GM19455 (cell line): ENCODE measurements at regions not wholly inside any gene's neighbourhood (a gene's known extent, or its start where the extent isn't known, plus 50 kb on each side); places are given as distances from the start of the nearest gene placed in this dataset.
A peak's percentile ranks its signal among the peaks of the same experiment; 100 is the strongest.
"Not testable (repeated sequence)": the region's sequence is repeated elsewhere in the genome, so short reads cannot be mapped to it uniquely, and the experiment has no call there.

Source experiments
- ATAC-seq: cut with Tn5 transposase; IDR thresholded peaks from one replicate; pipeline ENCODE4 v1.9.1; 2021; ENCODE audit not compliant: unreplicated experiment

- ATAC-seq: no peak
These were observed 131.2 kb upstream of the FOXN2 start for GRCh38 chr2:48183276-48183675.

GRCh38 chr2:48183991-48184390 is 130.5 kb upstream of the FOXN2 start:
- ATAC-seq: no peak

- no peak for ATAC-seq
These were observed 127.0 kb upstream of the FOXN2 start for GRCh38 chr2:48187503-48187902.

- no peak for ATAC-seq
These were observed 124.8 kb upstream of the FOXN2 start for GRCh38 chr2:48189552-48190228.

GRCh38 chr2:48190230-48190629 is 124.3 kb upstream of the FOXN2 start:
- ATAC-seq: no peak

- no peak for ATAC-seq
These were observed 119.8 kb upstream of the FOXN2 start for GRCh38 chr2:48194641-48195040.

- no peak for ATAC-seq
These were observed 119.3 kb upstream of the FOXN2 start for GRCh38 chr2:48195169-48195568.

- no peak for ATAC-seq
These were observed 116.9 kb upstream of the FOXN2 start for GRCh38 chr2:48197618-48198017.

GRCh38 chr2:48198371-48198770 is 116.1 kb upstream of the FOXN2 start:
- no peak for ATAC-seq

- no peak for ATAC-seq
These were observed 115.4 kb upstream of the FOXN2 start for GRCh38 chr2:48199070-48199469.

- no peak for ATAC-seq
These were observed 113.7 kb upstream of the FOXN2 start for GRCh38 chr2:48200620-48201293.

GRCh38 chr2:48201435-48201834 is 113.0 kb upstream of the FOXN2 start:
- ATAC-seq: not testable (repeated sequence)

GRCh38 chr2:48202863-48203642 is 111.4 kb upstream of the FOXN2 start:
- no peak for ATAC-seq

GRCh38 chr2:48203668-48204067 is 110.8 kb upstream of the FOXN2 start:
- no peak for ATAC-seq

- no peak for ATAC-seq
These were observed 109.7 kb upstream of the FOXN2 start for GRCh38 chr2:48204750-48205136.

- peak; percentile 57 for ATAC-seq
These were observed 109.2 kb upstream of the FOXN2 start for GRCh38 chr2:48205137-48205798.

- not testable (repeated sequence) for ATAC-seq
These were observed 108.3 kb upstream of the FOXN2 start for GRCh38 chr2:48206056-48206656.

GRCh38 chr2:48207201-48207641 is 107.3 kb upstream of the FOXN2 start:
- no peak for ATAC-seq

- no peak for ATAC-seq
These were observed 106.6 kb upstream of the FOXN2 start for GRCh38 chr2:48207851-48208250.

GRCh38 chr2:48209214-48209885 is 105.1 kb upstream of the FOXN2 start:
- no peak for ATAC-seq
